ENCODE measurements at regions not wholly inside any gene's neighbourhood (a gene's known extent, or its start where the extent isn't known, plus 50 kb on each side); places are given as distances from the start of the nearest gene placed in this dataset.

- TF ChIP-seq ZNF384 (IDR thresholded peaks at IDR 0.05) (no peak), FOXK2 (IDR thresholded peaks at IDR 0.05) (no peak), PKNOX1 (IDR thresholded peaks at IDR 0.05) (no peak), SP1 (IDR thresholded peaks at IDR 0.05) (no peak), TARDBP (IDR thresholded peaks at IDR 0.05) (no peak)
Observed at GRCh38 chr18:38575023-38575422, 1009.4 kb upstream of the CELF4 start.

Measured in HEK293T (cell line).